ENCODE measurements at regions not wholly inside any gene's neighbourhood (a gene's known extent, or its start where the extent isn't known, plus 50 kb on each side); places are given as distances from the start of the nearest gene placed in this dataset.

- TF ChIP-seq CTCF (conservative IDR thresholded peaks at IDR 0.05; ENCODE audit: low read depth, low read length), result no peak
- TF ChIP-seq RCOR1 (IDR thresholded peaks at IDR 0.05; ENCODE audit: insufficient replicate concordance, low read length), result no peak
- TF ChIP-seq POLR2A (IDR thresholded peaks at IDR 0.05; ENCODE audit: low read depth, low read length), result no peak
- no peak for TF ChIP-seq BHLHE40 (IDR thresholded peaks at IDR 0.05; ENCODE audit: low read depth, low read length)
- TF ChIP-seq RAD21 (IDR thresholded peaks at IDR 0.05; ENCODE audit: low read length), result no peak
- no peak for TF ChIP-seq RFX5 (IDR thresholded peaks at IDR 0.05; ENCODE audit: low read depth, low read length)
- no peak for TF ChIP-seq SMC3 (IDR thresholded peaks at IDR 0.05; ENCODE audit: low read depth, low read length)
- no peak for TF ChIP-seq MAFK (IDR thresholded peaks at IDR 0.05; ENCODE audit: low read depth, low read length)
Observed at GRCh38 chr12:130054803-130055202, 107.5 kb upstream of the FZD10 start.

All from IMR-90 (cell line).